Astrocyte (in vitro differentiated cells and primary cell): ENCODE measurements at regions not wholly inside any gene's neighbourhood (a gene's known extent, or its start where the extent isn't known, plus 50 kb on each side); places are given as distances from the start of the nearest gene placed in this dataset.

Experiments used
- CTCF ChIP-seq: IDR thresholded peaks from 2 replicates; pipeline ENCODE4 v1.5.1; 2011; ENCODE audit warnings: low read depth, mild to moderate bottlenecking, inconsistent platforms, low read length, moderate library complexity; ENCODE audit not compliant: insufficient read depth
- EZH2 ChIP-seq: IDR thresholded peaks from 2 replicates; pipeline ENCODE4 v1.6.1; 2012; ENCODE audit warnings: mild to moderate bottlenecking, low read length, inconsistent platforms; ENCODE audit not compliant: insufficient read depth

- TF ChIP-seq CTCF (no peak), EZH2 (no peak)
Measured at GRCh38 chr2:102871707-102872106, 109.9 kb downstream of the TMEM182 start.
